T-helper 2 cell treated with Interferon-gamma antibody and Interleukin-4, amounts not matched to agents 5 μg/mL and 100 μg/mL, for 36 hours (primary cell): ENCODE measurements at regions not wholly inside any gene's neighbourhood (a gene's known extent, or its start where the extent isn't known, plus 50 kb on each side); places are given as distances from the start of the nearest gene placed in this dataset.

Experiments used
- DNase-seq: peaks from one replicate; pipeline ENCODE4 v3.0.0; 2021; ENCODE audit warnings: low spot score
- H3K27ac Mint-ChIP-seq: one replicate; pipeline ENCODE4 v1.8.0; 2021; ENCODE audit warnings: mild to moderate bottlenecking, mixed read lengths
- H3K27me3 Mint-ChIP-seq: one replicate; pipeline ENCODE4 v1.8.0; 2021; ENCODE audit warnings: low read depth, mixed read lengths
- H3K36me3 Mint-ChIP-seq: one replicate; pipeline ENCODE4 v1.8.0; 2021; ENCODE audit warnings: low read depth, mixed read lengths
- H3K4me1 Mint-ChIP-seq: one replicate; pipeline ENCODE4 v1.8.0; 2021; ENCODE audit warnings: low read depth, mixed read lengths
- H3K4me3 Mint-ChIP-seq: one replicate; pipeline ENCODE4 v1.8.0; 2022; ENCODE audit warnings: mild to moderate bottlenecking, moderate library complexity, mixed read lengths
- H3K9me3 Mint-ChIP-seq: one replicate; pipeline ENCODE4 v1.8.0; 2021; ENCODE audit warnings: mixed read lengths

DNA sequence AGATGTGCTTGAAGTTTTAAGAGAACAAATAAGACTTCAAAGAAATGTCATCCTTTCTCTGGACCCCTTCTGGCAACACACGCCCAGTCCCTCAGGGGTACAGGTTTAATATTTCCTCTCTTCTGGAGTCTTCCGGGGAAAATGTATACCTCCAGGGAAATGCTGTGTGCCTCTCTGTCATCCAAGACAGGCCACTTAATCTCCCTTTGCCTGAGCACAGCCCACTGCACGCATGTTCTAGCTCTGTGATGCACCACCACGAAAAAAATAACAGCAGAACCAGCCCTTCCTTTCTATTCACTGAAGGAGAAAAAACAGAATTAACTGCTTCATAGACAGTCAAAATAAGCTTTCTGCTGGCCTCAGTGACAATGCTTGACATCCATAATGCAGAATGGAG is 140.1 kb downstream of the RBFOX3 start:
- DNase-seq = no peak
- no peaks in the 10 kb centered on the region for H3K36me3 Mint-ChIP-seq
- no peak overlapping the region for H3K27ac Mint-ChIP-seq
- no peaks in the 10 kb centered on the region for H3K4me1 Mint-ChIP-seq
- no peaks in the 10 kb centered on the region for H3K27me3 Mint-ChIP-seq
- no peaks in the 10 kb centered on the region for H3K9me3 Mint-ChIP-seq
- H3K4me3 Mint-ChIP-seq = no peak overlapping the region

DNA sequence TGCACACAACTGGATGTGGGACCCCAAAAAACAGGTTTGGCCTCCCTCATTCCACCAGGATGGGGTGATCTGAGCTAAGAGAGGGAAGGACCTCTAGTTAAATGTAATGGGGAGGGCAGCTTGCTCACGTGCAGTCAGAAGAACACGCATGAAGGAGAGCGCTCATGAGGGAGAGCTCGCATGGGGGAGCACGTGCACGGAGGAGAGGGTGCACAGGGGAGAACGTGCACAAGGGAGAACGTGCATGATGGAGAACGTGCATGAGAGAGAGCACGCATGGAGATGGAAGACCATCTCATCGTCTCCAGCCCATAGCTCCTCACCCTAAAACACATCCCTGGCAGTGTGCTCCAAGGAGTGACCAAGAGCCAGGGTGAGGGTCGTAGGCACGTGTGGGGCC is 141.2 kb downstream of the RBFOX3 start:
- Mint-ChIP-seq H3K27me3 (no peaks in the 10 kb centered on the region), H3K27ac (no peak overlapping the region), H3K36me3 (no peaks in the 10 kb centered on the region), H3K4me3 (no peak overlapping the region), H3K4me1 (no peaks in the 10 kb centered on the region), H3K9me3 (no peaks in the 10 kb centered on the region)
- DNase-seq = no peak

- H3K4me3 Mint-ChIP-seq = no peak overlapping the region
- no peaks in the 10 kb centered on the region for H3K27me3 Mint-ChIP-seq
- H3K9me3 Mint-ChIP-seq = no peaks in the 10 kb centered on the region
- no peak overlapping the region for H3K27ac Mint-ChIP-seq
- H3K36me3 Mint-ChIP-seq = no peaks in the 10 kb centered on the region
- no peaks in the 10 kb centered on the region for H3K4me1 Mint-ChIP-seq
- no peak for DNase-seq
These were observed 142.5 kb downstream of the RBFOX3 start for GRCh38 chr17:79468183-79468944.

DNA sequence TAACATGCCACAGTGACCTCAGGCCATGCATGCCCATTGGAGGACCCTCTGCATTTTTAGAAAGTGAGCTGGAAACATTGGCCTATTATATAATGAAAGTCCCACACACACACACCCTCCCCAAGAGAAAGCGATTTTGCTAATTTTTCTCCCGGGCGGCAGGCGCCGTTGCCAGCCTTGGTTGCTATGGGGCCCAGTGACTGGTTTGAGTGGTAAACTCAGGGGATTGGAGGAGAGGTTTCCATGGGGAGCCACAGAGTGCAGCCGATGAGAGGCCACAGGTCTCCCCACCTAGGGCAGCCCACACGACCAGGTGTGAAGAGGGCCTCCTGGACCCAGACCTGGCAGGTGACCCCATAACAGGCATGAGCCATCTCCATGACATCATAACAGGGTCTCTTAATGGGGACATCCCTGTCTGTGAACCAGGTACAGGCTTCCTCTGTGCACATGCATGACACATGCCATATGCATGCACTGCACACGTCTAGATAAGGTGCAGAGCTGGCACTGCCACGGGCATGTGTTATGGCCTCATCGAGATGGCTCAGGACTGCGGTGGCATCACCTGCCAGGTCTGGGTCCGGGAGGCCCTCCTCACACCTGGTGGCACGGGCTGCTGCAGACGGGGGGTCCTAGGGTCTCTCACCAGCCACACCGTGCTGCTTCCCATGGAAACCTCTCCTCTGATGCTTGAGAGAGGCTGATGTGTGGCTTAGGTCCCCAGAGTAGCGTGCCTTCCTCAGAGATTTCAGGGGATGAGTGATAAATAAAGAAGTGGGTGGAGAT is 144.1 kb downstream of the RBFOX3 start:
- H3K4me3 Mint-ChIP-seq = no peak overlapping the region
- H3K4me1 Mint-ChIP-seq = no peaks in the 10 kb centered on the region
- no peaks in the 10 kb centered on the region for H3K36me3 Mint-ChIP-seq
- no peaks in the 10 kb centered on the region for H3K27me3 Mint-ChIP-seq
- DNase-seq = no peak
- H3K27ac Mint-ChIP-seq = no peak overlapping the region
- H3K9me3 Mint-ChIP-seq = no peaks in the 10 kb centered on the region

- no peak overlapping the region for H3K4me3 Mint-ChIP-seq
- no peaks in the 10 kb centered on the region for H3K9me3 Mint-ChIP-seq
- no peaks in the 10 kb centered on the region for H3K27me3 Mint-ChIP-seq
- DNase-seq = no peak
- no peak overlapping the region for H3K27ac Mint-ChIP-seq
- no peaks in the 10 kb centered on the region for H3K36me3 Mint-ChIP-seq
- H3K4me1 Mint-ChIP-seq = no peaks in the 10 kb centered on the region
These were observed 145.2 kb downstream of the RBFOX3 start for GRCh38 chr17:79465681-79466025.

DNA sequence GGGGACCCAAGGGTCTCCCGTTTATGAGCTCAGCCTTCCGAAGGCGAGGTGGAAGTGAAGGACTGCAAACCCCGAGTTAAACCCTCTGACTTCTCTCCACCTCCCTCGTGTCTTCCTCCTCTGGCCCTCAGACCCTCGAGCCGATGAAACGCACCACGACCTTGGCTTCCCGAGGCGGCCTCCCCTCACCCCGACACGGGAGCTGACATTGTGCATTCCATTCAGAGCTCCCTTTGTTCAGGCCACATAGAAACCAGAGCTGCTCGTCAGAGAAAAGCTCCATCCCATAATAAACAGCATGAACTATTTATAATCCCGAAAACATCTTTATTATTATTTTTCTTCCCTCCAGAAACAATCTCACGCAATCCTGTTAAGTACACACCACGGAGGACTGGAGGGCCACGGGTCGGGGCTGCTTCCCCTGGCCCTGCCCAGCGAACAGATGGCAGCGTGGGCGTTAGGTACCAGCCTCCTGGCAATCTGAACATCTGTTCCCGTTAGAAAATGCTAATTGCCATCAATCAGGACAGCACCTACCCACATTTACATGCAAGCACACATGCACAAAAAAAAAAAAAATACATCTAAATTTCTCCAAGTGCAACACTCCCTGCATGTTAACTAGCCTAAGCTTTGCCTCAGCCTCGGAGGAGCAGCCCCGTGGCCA is 145.7 kb downstream of the RBFOX3 start:
- H3K9me3 Mint-ChIP-seq = no peaks in the 10 kb centered on the region
- no peak overlapping the region for H3K4me3 Mint-ChIP-seq
- no peaks in the 10 kb centered on the region for H3K27me3 Mint-ChIP-seq
- no peaks in the 10 kb centered on the region for H3K4me1 Mint-ChIP-seq
- H3K36me3 Mint-ChIP-seq = no peaks in the 10 kb centered on the region
- no peak for DNase-seq
- H3K27ac Mint-ChIP-seq = no peak overlapping the region

DNA sequence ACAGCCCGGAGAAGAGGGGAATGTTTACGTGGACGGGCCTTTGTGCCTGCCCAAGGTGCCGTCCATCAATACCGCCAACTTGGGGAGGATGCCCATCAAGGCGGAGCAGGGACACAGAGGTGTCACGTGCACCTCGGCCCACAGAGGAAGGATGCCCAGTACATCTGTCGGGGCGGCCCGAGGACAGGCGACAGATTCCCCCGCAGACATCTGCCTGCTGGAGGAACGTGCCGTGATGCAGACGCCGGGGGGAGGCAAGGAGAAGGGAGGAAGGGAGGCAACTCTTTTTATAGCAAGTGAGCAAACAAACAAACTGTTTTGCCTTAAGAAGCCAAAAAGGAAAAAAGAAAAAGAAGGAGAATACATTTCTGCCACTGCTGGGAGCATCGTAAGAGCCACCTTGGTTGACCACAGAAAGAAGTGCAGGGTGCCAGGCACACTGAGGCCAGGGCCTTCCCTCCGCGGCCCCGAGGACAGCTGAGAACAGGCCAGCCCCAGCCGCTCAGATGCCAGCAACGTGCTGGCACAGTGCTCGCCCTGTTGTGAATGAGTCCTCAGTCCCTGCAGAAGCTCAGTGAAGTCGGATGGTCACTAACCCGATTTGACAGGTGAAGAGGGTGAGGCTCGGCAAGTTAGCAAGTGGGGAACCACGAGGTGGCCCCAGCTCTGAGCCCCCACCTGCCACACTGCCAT is 146.4 kb downstream of the RBFOX3 start:
- Mint-ChIP-seq H3K9me3 (no peaks in the 10 kb centered on the region), H3K27me3 (no peaks in the 10 kb centered on the region), H3K4me3 (no peak overlapping the region), H3K36me3 (no peaks in the 10 kb centered on the region), H3K4me1 (no peaks in the 10 kb centered on the region), H3K27ac (no peak overlapping the region)
- DNase-seq = no peak

DNA sequence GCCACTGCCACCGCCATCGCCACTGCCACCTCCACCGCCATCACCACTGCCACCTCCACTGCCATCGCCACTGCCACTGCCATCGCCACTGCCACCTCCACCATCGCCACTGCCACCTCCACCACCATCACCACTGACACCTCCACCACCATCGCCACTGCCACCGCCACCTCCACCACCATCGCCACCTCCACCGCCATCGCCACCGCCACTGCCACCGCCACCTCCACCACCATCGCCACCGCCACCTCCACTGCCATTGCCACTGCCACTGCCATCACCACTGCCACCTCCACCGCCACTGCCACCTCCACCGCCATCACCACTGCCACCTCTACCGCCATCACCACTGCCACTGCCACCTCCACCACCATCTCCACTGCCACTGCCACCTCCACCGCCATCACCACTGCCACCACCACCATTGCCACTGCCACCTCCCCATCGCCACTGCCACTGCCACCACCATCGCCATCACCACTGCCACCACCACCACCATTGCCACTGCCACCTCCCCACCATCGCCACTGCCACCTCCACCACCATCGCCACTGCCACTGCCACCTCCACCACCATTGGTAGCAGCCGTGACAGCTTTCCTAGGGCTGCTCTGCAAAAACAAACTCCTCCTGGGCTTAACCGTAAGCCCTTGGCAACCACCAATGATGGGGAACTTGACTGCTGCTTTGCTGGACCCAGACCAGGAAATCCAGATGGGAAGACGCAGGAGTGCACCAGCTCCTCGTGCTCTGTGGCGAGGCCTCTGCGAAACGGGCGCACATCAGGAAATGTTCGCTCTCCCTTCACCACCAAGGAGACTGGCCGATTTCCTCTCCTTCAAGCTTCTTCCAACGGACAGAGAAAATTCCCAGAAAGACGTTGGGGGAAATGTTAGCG is 147.2 kb downstream of the RBFOX3 start:
- Mint-ChIP-seq H3K4me1 (no peaks in the 10 kb centered on the region), H3K27ac (no peak overlapping the region), H3K4me3 (no peak overlapping the region), H3K9me3 (no peaks in the 10 kb centered on the region), H3K27me3 (no peaks in the 10 kb centered on the region), H3K36me3 (no peaks in the 10 kb centered on the region)
- DNase-seq = no peak

- H3K27me3 Mint-ChIP-seq = no peaks in the 10 kb centered on the region
These were observed 149.8 kb downstream of the RBFOX3 start for GRCh38 chr17:79461041-79461440.

DNA sequence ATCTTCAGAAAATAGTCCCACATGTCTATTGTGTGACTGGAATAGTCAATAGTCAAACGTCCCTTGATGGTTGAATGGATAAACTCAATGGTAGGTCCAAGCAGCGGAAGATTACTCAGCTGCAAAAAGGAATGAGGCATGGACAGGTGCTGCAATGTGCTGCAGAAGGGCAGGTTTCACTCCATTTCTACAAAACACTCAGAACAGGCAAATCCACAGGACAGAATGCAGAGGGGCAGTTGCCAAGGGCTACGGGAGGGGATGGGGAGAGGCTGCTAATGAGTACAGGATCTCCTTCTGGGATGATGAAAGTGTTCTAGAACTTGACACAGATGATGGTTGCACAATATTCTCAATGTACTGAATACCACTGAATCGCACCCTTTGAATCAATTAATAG is 151.0 kb downstream of the RBFOX3 start:
- Mint-ChIP-seq H3K27me3 (no peaks in the 10 kb centered on the region), H3K4me1 (no peaks in the 10 kb centered on the region), H3K9me3 (no peaks in the 10 kb centered on the region), H3K36me3 (no peaks in the 10 kb centered on the region), H3K27ac (no peak overlapping the region), H3K4me3 (no peak overlapping the region)
- no peak for DNase-seq

More at GRCh38 chr17:79461041-79461440, 149.8 kb downstream of the RBFOX3 start:
- Mint-ChIP-seq H3K36me3 (no peaks in the 10 kb centered on the region), H3K9me3 (no peaks in the 10 kb centered on the region), H3K27ac (no peak overlapping the region), H3K4me1 (no peaks in the 10 kb centered on the region), H3K4me3 (no peak overlapping the region)
- no peak for DNase-seq

- H3K9me3 Mint-ChIP-seq = no peaks in the 10 kb centered on the region
- no peaks in the 10 kb centered on the region for H3K27me3 Mint-ChIP-seq
- DNase-seq = no peak
- H3K36me3 Mint-ChIP-seq = no peaks in the 10 kb centered on the region
- H3K27ac Mint-ChIP-seq = no peak overlapping the region
- H3K4me1 Mint-ChIP-seq = no peaks in the 10 kb centered on the region
- H3K4me3 Mint-ChIP-seq = no peak overlapping the region
These were observed 151.7 kb downstream of the RBFOX3 start for GRCh38 chr17:79459003-79459655.

- no peak for DNase-seq
- Mint-ChIP-seq H3K27me3 (no peaks in the 10 kb centered on the region), H3K27ac (no peak overlapping the region), H3K9me3 (no peaks in the 10 kb centered on the region), H3K4me1 (no peaks in the 10 kb centered on the region), H3K36me3 (no peaks in the 10 kb centered on the region), H3K4me3 (no peak overlapping the region)
These were observed 152.5 kb downstream of the RBFOX3 start for GRCh38 chr17:79458356-79458755.

DNA sequence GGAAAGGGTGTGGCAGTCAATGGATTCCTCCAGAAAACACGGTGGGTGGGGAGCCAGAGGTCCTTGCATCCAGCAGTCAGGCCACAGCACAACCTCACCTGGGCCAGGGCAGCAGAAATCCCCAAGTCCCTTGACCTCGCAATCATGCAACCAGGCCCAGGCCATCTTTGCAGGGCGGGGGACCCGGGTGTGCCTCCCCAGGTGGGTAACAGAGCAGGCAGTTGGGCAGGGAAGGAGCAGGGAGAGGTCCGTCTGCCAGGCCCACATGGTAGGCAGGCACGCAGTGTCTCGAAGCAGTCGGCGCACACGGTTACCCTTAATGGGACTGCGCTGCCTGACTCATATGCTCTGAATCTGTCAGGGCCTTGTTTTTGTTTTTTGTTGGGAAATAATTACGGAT is 153.0 kb downstream of the RBFOX3 start:
- H3K27ac Mint-ChIP-seq = no peak overlapping the region

More for the DNA sequence above, 153.0 kb downstream of the RBFOX3 start:
- Mint-ChIP-seq H3K4me1 (no peaks in the 10 kb centered on the region), H3K36me3 (no peaks in the 10 kb centered on the region), H3K4me3 (no peak overlapping the region), H3K9me3 (no peaks in the 10 kb centered on the region), H3K27me3 (no peaks in the 10 kb centered on the region)
- DNase-seq = no peak
